Activated CD4-positive, alpha-beta T cell treated with anti-CD3 and anti-CD28 coated beads for 36 hours (primary cell): ENCODE measurements at regions not wholly inside any gene's neighbourhood (a gene's known extent, or its start where the extent isn't known, plus 50 kb on each side); places are given as distances from the start of the nearest gene placed in this dataset. TPM values are rescaled to one million over a fixed set of nuclear protein-coding genes. Genes with fewer than 3 reads are reported as not detected.

Experiments
- microRNA-seq: library from miRNA; unstranded; fragments of <30 nt; microRNA quantifications from one replicate; pipeline ENCODE4 v1.2.0, GENCODE V29; 2021; ENCODE audit warnings: borderline replicate concordance

Small RNA genes lying in the stretch of these regions (microRNA-seq; reads per million reads assigned to microRNA genes)
- not detected for gene MIR5186
